Body of pancreas (tissue), 4 donors: ENCODE measurements at regions not wholly inside any gene's neighbourhood (a gene's known extent, or its start where the extent isn't known, plus 50 kb on each side); places are given as distances from the start of the nearest gene placed in this dataset.

Experiments used
- POLR2A ChIP-seq, 3 donors: fragments of 450-650 bp; IDR thresholded peaks; one replicate each; pipeline ENCODE4 v1.6.1; 2016; ENCODE audit warnings: antibody characterized with exemption in 3 of 3, mild to moderate bottlenecking in 2 of 3
- TF ChIP-seq, protein P1 (sequence below), 7 experiments: fragments of 450-650 bp in 4 of 7; fragments of 200-600 bp in 3 of 7; sonication (generic) in 3 of 7; IDR thresholded peaks; one replicate each; pipeline ENCODE4 v1.5.1; 2016 to 2019; ENCODE audit warnings: antibody characterized with exemption in 7 of 7

DNA sequence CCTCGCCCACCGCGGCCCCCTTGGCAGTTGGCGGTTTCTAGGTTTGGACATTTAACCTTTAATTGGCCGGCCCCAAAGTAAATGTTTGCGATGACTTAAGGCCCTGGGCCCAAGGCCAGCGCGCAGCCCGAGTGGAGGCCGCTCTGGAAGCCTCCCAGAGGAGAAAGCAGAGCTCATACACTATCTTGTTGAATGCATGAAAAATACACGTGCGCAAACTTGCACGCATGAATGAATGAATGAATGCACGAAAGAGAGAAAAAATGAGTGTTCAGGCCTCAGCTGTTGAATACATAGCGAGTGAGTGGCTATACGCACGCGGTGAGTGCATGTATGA, 279.3 kb upstream of the USP9Y start:
- TF ChIP-seq, protein P1, sequence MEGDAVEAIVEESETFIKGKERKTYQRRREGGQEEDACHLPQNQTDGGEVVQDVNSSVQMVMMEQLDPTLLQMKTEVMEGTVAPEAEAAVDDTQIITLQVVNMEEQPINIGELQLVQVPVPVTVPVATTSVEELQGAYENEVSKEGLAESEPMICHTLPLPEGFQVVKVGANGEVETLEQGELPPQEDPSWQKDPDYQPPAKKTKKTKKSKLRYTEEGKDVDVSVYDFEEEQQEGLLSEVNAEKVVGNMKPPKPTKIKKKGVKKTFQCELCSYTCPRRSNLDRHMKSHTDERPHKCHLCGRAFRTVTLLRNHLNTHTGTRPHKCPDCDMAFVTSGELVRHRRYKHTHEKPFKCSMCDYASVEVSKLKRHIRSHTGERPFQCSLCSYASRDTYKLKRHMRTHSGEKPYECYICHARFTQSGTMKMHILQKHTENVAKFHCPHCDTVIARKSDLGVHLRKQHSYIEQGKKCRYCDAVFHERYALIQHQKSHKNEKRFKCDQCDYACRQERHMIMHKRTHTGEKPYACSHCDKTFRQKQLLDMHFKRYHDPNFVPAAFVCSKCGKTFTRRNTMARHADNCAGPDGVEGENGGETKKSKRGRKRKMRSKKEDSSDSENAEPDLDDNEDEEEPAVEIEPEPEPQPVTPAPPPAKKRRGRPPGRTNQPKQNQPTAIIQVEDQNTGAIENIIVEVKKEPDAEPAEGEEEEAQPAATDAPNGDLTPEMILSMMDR (IDR thresholded peaks at IDR 0.05), result peak in 1 of 7 experiments; percentile 1
- no peak for TF ChIP-seq POLR2A (IDR thresholded peaks at IDR 0.05)
